Cardiac fibroblast (primary cell): ENCODE measurements at regions not wholly inside any gene's neighbourhood (a gene's known extent, or its start where the extent isn't known, plus 50 kb on each side); places are given as distances from the start of the nearest gene placed in this dataset.

Experiments used
- DNase-seq, 2 donors: peaks; one replicate each; pipeline versions ENCODE4 v3.0.0 to v3.0.0-alpha.2; 2010; ENCODE audit warnings: low read depth in 2 of 2
- H3K4me3 ChIP-seq, 2 donors: replicated peaks in 1 of 2; 1 replicate in 1 of 2; 2 replicates in 1 of 2; pipeline ENCODE4 v1.5.1; 2011; ENCODE audit warnings: low read depth in 2 of 2, low read length in 2 of 2, mild to moderate bottlenecking in 2 of 2, moderate library complexity in 1 of 2
- TF ChIP-seq, protein P1 (sequence below): IDR thresholded peaks from one replicate; pipeline ENCODE4 v1.5.1; 2011; ENCODE audit warnings: low read depth, mild to moderate bottlenecking, low read length, inconsistent platforms

DNA sequence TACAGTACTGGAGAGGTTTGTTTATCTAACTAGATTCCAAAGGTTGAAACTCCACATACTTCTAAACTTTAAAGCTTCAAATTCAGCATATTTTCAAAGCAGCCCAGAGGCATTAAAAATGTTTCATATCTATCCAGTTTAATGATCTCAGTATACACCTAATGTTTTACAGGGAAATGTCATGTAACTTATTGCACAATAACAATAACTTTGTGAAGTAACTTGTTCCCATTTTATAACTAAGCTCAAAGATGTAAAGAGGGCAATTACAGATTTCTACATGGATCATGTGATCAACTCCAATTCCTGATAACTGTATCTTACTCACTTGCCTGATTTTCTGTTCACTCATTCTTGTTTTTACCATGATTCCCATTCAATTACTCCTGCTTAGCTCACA is 610.0 kb downstream of the TAF11L14 start:
- no peak overlapping the region for H3K4me3 ChIP-seq
- DNase-seq, result no peak
- TF ChIP-seq, protein P1, sequence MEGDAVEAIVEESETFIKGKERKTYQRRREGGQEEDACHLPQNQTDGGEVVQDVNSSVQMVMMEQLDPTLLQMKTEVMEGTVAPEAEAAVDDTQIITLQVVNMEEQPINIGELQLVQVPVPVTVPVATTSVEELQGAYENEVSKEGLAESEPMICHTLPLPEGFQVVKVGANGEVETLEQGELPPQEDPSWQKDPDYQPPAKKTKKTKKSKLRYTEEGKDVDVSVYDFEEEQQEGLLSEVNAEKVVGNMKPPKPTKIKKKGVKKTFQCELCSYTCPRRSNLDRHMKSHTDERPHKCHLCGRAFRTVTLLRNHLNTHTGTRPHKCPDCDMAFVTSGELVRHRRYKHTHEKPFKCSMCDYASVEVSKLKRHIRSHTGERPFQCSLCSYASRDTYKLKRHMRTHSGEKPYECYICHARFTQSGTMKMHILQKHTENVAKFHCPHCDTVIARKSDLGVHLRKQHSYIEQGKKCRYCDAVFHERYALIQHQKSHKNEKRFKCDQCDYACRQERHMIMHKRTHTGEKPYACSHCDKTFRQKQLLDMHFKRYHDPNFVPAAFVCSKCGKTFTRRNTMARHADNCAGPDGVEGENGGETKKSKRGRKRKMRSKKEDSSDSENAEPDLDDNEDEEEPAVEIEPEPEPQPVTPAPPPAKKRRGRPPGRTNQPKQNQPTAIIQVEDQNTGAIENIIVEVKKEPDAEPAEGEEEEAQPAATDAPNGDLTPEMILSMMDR, result no peak

DNA sequence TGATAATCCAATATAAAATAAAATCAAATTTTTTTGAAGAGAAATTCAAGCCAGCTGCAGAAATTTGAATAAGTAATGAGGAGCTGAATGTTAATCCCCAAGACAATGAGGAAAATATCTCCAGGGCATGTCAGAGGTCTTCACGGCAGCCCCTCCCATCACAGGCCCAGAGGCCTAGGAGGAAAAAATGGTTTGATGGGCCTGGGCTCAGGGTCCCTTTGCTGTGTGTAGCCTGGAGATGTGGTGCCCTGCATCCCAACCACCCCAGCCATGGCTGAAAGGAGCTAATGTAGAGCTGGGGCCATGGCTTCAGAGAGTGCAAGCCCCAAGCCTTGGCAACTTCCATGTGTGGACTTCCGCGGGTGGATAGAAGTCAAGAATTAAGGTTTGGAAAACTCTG is 618.3 kb downstream of the TAF11L14 start:
- H3K4me3 ChIP-seq, result no peak overlapping the region
- TF ChIP-seq, protein P1, result no peak
- DNase-seq, result no peak

DNA sequence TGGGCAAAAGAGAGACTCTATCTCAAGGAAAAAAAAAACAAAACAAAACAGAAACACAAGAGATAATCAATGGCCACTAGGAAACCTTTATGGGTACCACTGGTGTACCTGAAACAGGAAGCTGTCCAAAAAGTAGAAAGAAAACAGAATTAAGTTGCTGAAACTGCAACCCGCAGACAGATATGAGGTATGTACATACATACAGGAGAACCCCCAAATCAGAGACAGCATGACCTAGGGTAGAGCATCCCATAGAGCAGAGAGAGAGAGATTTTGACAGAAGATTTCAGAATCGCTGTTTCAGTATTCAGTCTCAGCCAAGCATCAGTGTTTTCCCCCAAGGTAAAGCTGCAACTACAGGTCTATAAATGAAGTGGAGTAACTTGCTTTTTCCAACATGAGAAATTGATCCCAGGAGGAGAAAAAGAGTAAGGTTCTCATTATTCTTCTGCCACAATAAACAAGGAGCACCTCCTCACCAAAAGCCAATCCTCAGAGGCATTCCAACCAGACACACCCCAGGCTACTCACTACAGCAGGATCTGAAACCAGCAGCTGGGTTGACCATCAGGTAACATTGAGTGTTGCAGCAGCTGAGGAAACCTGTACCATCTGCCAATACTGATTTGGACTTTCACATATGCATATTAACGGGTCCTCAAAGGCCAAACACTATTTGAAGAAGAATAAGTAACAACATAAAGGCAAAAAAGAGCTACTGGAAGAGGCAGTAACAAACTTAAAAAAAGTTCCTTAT is 630.0 kb downstream of the TAF11L14 start:
- no peak for DNase-seq
- TF ChIP-seq, protein P1, result no peak
- H3K4me3 ChIP-seq, result no peak overlapping the region

DNA sequence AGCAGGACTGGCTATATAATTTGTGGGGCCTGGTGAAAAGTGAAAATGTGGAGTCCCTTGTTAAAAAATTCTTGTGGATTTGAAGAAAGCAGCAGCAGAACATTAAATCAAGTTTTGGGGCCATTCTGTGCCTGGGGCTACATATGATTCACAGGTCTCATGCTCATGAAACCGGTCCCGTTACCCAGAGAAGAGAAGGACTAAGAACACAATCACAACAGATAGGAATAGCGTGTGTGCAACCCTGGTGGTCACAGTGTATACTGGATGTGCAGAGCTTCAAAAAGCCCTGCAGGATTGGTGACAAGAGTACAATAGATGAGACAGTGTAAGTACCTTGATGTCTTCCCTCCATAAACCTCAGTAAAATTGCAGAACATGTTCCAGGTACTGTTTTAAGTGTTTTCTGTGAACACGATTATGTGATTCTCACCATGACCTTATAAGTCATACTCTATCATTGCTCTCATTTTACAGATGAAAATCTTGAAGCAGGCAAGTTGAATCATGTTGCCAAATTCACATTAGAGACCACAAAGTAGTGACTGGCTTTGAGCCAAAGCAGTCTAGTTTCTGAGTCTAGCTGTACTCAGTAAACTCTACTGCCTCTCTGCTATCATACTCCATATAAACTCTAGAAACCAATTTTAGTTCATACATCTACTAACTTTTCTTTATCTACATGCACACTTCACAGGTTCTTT is 636.5 kb downstream of the TAF11L14 start:
- DNase-seq, result no peak
- no peak overlapping the region for H3K4me3 ChIP-seq
- TF ChIP-seq, protein P1, result no peak

DNA sequence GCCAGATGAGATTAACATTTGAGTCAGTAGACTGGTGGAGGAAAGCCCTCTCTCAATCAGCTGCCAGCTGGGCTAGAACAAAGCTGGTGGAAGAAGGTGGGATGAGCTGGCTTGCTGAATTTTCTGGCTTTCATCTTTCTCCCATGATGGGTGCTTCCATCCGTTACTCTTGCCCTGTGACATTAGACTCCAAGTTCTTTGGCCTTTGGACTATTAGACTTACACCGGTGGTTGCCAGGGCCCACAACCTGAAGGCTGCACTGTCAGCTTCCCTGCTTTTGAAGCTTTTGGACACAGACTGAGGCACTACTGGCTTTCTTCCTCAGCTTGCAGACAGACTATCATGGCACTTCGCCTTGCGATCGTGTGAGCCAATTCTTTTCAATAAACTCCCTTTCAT is 642.7 kb downstream of the TAF11L14 start:
- no peak for DNase-seq
- H3K4me3 ChIP-seq, result no peak overlapping the region
- TF ChIP-seq, protein P1, result no peak

DNA sequence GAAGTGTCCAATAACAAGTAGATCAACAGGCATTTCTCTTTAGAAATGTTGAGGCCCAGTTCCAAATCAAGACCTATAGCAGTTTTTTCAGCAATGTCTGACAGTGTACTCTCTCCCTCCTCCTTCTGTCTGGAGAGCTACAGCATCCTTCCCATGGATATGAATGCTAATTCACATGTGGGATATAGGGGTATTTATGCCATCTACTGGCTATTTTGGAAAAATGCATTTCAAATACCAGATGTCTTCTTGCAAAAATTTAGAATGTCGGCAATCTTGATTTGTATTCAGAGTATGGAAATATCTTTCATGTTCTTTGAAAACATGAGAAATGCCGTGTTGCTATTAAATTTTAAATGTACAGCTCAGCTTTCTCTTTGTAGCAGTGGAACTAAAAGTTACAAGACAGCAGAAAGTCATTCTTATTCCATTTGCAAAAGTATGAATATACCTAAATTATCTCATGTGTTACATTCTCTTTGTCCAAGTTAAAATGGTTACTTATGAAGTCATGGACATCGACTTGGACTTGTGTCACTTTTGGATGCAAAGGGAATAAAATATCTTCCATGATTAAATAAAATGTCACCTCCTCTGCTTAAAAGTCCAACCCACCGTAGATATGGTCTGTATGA is 647.8 kb downstream of the TAF11L14 start:
- H3K4me3 ChIP-seq, result no peak overlapping the region
- TF ChIP-seq, protein P1, result peak; percentile 44
- peak; percentile 71 to 76 for DNase-seq
